Panc1 (cell line): ENCODE measurements at regions not wholly inside any gene's neighbourhood (a gene's known extent, or its start where the extent isn't known, plus 50 kb on each side); places are given as distances from the start of the nearest gene placed in this dataset.

Experiments
- ATAC-seq: fragments of 200-7000 bp; cut with Tn5 transposase; 2 replicates; pipeline ENCODE4 v1.9.1; 2020; ENCODE audit warnings: mild to moderate bottlenecking, moderate library complexity
- BruUV-seq: library from RNA; stranded (reverse); fragments of 400-500 nt; replicated peaks from 2 replicates; lab custom pipeline; 2021; lab: Mats Ljungman, UMichigan
- CTCF ChIA-PET: fragments of 300-600 bp; sonication (Branson Sonifier 250); formaldehyde crosslinking; loops from one replicate; lab custom pipeline; 2022; ENCODE audit warnings: antibody characterized with exemption; lab: Charles Lee
- POLR2A ChIA-PET: fragments of 300-600 bp; sonication (Branson Sonifier 250); formaldehyde crosslinking; loops from one replicate; lab custom pipeline; 2022; ENCODE audit warnings: antibody characterized with exemption; lab: Charles Lee
- DNase-seq: peaks from one replicate; pipeline ENCODE4 v3.0.0-alpha.2; 2010; ENCODE audit warnings: low read depth, low spot score
- H3K27ac ChIP-seq: 2 replicates; pipeline ENCODE4 v1.5.1; 2011; ENCODE audit warnings: mild to moderate bottlenecking, low read length, inconsistent platforms
- H3K27me3 ChIP-seq: fragments of 200-500 bp; sonication (Bioruptor generic); 2 replicates; pipeline ENCODE4 v1.6.0; 2014; ENCODE audit warnings: low read length, inconsistent platforms; ENCODE audit not compliant: control insufficient read depth, insufficient read depth
- H3K36me3 ChIP-seq: fragments of 200-500 bp; sonication (Bioruptor generic); 2 replicates; pipeline ENCODE4 v1.5.1; 2014; ENCODE audit warnings: inconsistent platforms, mild to moderate bottlenecking, low read length, moderate library complexity; ENCODE audit not compliant: control insufficient read depth, insufficient read depth
- H3K4me1 ChIP-seq: 2 replicates; pipeline ENCODE4 v1.5.1; 2011; ENCODE audit warnings: inconsistent platforms, mild to moderate bottlenecking, low read length, moderate library complexity; ENCODE audit not compliant: control insufficient read depth, insufficient read depth
- H3K4me3 ChIP-seq, 2 experiments: 2 replicates each; pipeline ENCODE4 v1.5.1; 2011 to 2012; ENCODE audit warnings: low read depth in 2 of 2, low read length in 2 of 2, mild to moderate bottlenecking in 2 of 2, inconsistent platforms in 1 of 2, moderate library complexity in 1 of 2
- H3K9me3 ChIP-seq: fragments of 200-500 bp; sonication (Bioruptor generic); 2 replicates; pipeline ENCODE4 v1.5.1; 2014; ENCODE audit warnings: low read depth, mild to moderate bottlenecking, inconsistent platforms, low read length, moderate library complexity; ENCODE audit not compliant: control insufficient read depth, insufficient read depth
- CTCF ChIP-seq: fragments of 450-650 bp; IDR thresholded peaks from 2 replicates; pipeline ENCODE4 v1.5.1; 2017; ENCODE audit warnings: mild to moderate bottlenecking
- POLR2AphosphoS5 ChIP-seq: IDR thresholded peaks from 2 replicates; pipeline ENCODE4 v1.6.1; 2012; ENCODE audit warnings: mild to moderate bottlenecking, low read depth, low read length, moderate library complexity
- REST ChIP-seq, 2 experiments: IDR thresholded peaks; 2 replicates each; pipeline ENCODE4 v1.6.1; 2011 to 2012; ENCODE audit warnings: low read depth in 2 of 2, control low read depth in 1 of 2, low read length in 1 of 2, mild to moderate bottlenecking in 1 of 2, moderate library complexity in 1 of 2; ENCODE audit not compliant: insufficient read depth in 1 of 2
- SIN3A ChIP-seq: IDR thresholded peaks from 2 replicates; pipeline ENCODE4 v1.6.1; 2012; ENCODE audit warnings: low read depth, mild to moderate bottlenecking, low read length, moderate library complexity, borderline replicate concordance; ENCODE audit not compliant: insufficient read depth
- TCF7L2 ChIP-seq: IDR thresholded peaks from 2 replicates; pipeline ENCODE4 v1.6.1; 2011; ENCODE audit warnings: mild to moderate bottlenecking, low read depth, low read length, inconsistent platforms
- in situ Hi-C: cut with HindIII; loops from 2 replicates; pipeline ENCODE4 v1.10.0; 2016; ENCODE audit warnings: low sequenced_read_pairs, low pct_unique_long_range_greater_than_20kb
- intact Hi-C: fragments of 100-400 bp; cut with micrococcal nuclease; formaldehyde crosslinking; loops from one replicate; pipeline ENCODE4 v1.10.0; 2022; ENCODE audit not compliant: unreplicated experiment

- H3K9me3 ChIP-seq = no peaks in the 10 kb centered on the region
- ATAC-seq = no peak
- no TSS peak for BruUV-seq
- H3K27ac ChIP-seq = no peak overlapping the region
- POLR2A ChIA-PET = no interaction called here
- no peak for TF ChIP-seq TCF7L2
- TF ChIP-seq POLR2AphosphoS5 = no peak
- no peak for TF ChIP-seq SIN3A
- TF ChIP-seq CTCF = no peak
- TF ChIP-seq REST (IDR thresholded peaks at IDR 0.05; ENCODE audit: insufficient read depth in 1 of 2, low read depth in 2 of 2, low read length in 1 of 2) = no peak
- intact Hi-C loops (no loop called here), in situ Hi-C loops (no loop called here)
- CTCF ChIA-PET = no interaction called here
- H3K27me3 ChIP-seq = no peaks in the 10 kb centered on the region
- H3K4me3 ChIP-seq = no peak overlapping the region
- no peak for DNase-seq
- H3K4me1 ChIP-seq = no peaks in the 10 kb centered on the region
- no peaks in the 10 kb centered on the region for H3K36me3 ChIP-seq
Observed at GRCh38 chr12:125971981-125972380, 906.7 kb downstream of the AACS start.

GRCh38 chr12:125978286-125978685 is 913.1 kb downstream of the AACS start:
- Histone ChIP-seq H3K4me3 (no peak overlapping the region), H3K27me3 (no peaks in the 10 kb centered on the region), H3K27ac (no peak overlapping the region), H3K36me3 (no peaks in the 10 kb centered on the region), H3K4me1 (no peaks in the 10 kb centered on the region), H3K9me3 (no peaks in the 10 kb centered on the region)
- in situ Hi-C loops = no loop called here
- CTCF ChIA-PET = no interaction called here
- ATAC-seq (no peak), DNase-seq (no peak)
- no TSS peak for BruUV-seq
- intact Hi-C loops = no loop called here
- no peak for TF ChIP-seq TCF7L2
- no peak for TF ChIP-seq REST (IDR thresholded peaks at IDR 0.05; ENCODE audit: insufficient read depth in 1 of 2, low read depth in 2 of 2, low read length in 1 of 2)
- no peak for TF ChIP-seq CTCF
- TF ChIP-seq SIN3A = no peak
- no peak for TF ChIP-seq POLR2AphosphoS5
- POLR2A ChIA-PET = no interaction called here
